Body of pancreas (tissue), 4 donors: ENCODE measurements at regions not wholly inside any gene's neighbourhood (a gene's known extent, or its start where the extent isn't known, plus 50 kb on each side); places are given as distances from the start of the nearest gene placed in this dataset.

Experiments used
- ATAC-seq: fragments of 150-250 bp; one replicate; pipeline ENCODE4 v1.9.1; 2016
- DNase-seq, 4 donors: peaks; one replicate each; pipeline ENCODE4 v3.0.0-alpha.2; 2019
- H3K27ac ChIP-seq, 4 donors: fragments of 200-600 bp; sonication (generic); 1 replicate in 3 of 4; 2 replicates in 1 of 4; pipeline versions ENCODE4 v1.5.1 to v1.6.1; 2016 to 2019; ENCODE audit warnings: mild to moderate bottlenecking in 1 of 4, mixed read lengths in 1 of 4, moderate library complexity in 1 of 4
- H3K27me3 ChIP-seq, 2 donors: fragments of 200-600 bp; sonication (generic); one replicate each; pipeline ENCODE4 v1.6.0; 2016; ENCODE audit warnings: mild to moderate bottlenecking in 1 of 2
- H3K36me3 ChIP-seq, 2 donors: fragments of 200-600 bp; sonication (generic); replicated peaks in 1 of 2; 2 replicates each; pipeline ENCODE4 v1.5.1; 2016; ENCODE audit warnings: low read depth in 2 of 2; ENCODE audit not compliant: insufficient read depth in 1 of 2
- H3K4me1 ChIP-seq: fragments of 200-600 bp; sonication (generic); one replicate; pipeline ENCODE4 v1.6.0; 2016
- H3K4me3 ChIP-seq, 2 donors: fragments of 200-600 bp; sonication (generic); 1 replicate in 1 of 2; 2 replicates in 1 of 2; pipeline ENCODE4 v1.5.1; 2016 to 2019
- H3K9me3 ChIP-seq, 3 donors: fragments of 200-600 bp; sonication (generic); 1 replicate in 2 of 3; 2 replicates in 1 of 3; pipeline ENCODE4 v1.5.1; 2016
- POLR2A ChIP-seq, 3 donors: fragments of 450-650 bp; IDR thresholded peaks; one replicate each; pipeline ENCODE4 v1.6.1; 2016; ENCODE audit warnings: antibody characterized with exemption in 3 of 3, mild to moderate bottlenecking in 2 of 3
- WGBS, 2 donors: methylation state at CpG; one replicate each; pipeline ENCODE4 v1.1.5; 2017; 5-methylcytosine and 5-hydroxymethylcytosine counted together
- intact Hi-C: fragments of 100-400 bp; cut with DNase I; formaldehyde crosslinking; loops from one replicate; pipeline ENCODE4 v1.15.1; 2023
- TF ChIP-seq, protein P1 (sequence below), 7 experiments: fragments of 450-650 bp in 4 of 7; fragments of 200-600 bp in 3 of 7; sonication (generic) in 3 of 7; IDR thresholded peaks; one replicate each; pipeline ENCODE4 v1.5.1; 2016 to 2019; ENCODE audit warnings: antibody characterized with exemption in 7 of 7

- intact Hi-C loops = no loop called here
- Histone ChIP-seq H3K27me3 (no peaks in the 10 kb centered on the region), H3K4me1 (no peaks in the 10 kb centered on the region), H3K4me3 (no peak overlapping the region), H3K36me3 (no peaks in the 10 kb centered on the region), H3K27ac (no peak overlapping the region), H3K9me3 (no peaks in the 10 kb centered on the region)
- ATAC-seq (no peak), DNase-seq (no peak)
- 57 to 62% methylated on average over 6 of the region's 6 CpGs for WGBS, 2 donors
- TF ChIP-seq, protein P1, sequence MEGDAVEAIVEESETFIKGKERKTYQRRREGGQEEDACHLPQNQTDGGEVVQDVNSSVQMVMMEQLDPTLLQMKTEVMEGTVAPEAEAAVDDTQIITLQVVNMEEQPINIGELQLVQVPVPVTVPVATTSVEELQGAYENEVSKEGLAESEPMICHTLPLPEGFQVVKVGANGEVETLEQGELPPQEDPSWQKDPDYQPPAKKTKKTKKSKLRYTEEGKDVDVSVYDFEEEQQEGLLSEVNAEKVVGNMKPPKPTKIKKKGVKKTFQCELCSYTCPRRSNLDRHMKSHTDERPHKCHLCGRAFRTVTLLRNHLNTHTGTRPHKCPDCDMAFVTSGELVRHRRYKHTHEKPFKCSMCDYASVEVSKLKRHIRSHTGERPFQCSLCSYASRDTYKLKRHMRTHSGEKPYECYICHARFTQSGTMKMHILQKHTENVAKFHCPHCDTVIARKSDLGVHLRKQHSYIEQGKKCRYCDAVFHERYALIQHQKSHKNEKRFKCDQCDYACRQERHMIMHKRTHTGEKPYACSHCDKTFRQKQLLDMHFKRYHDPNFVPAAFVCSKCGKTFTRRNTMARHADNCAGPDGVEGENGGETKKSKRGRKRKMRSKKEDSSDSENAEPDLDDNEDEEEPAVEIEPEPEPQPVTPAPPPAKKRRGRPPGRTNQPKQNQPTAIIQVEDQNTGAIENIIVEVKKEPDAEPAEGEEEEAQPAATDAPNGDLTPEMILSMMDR (IDR thresholded peaks at IDR 0.05) = no peak
- TF ChIP-seq POLR2A (IDR thresholded peaks at IDR 0.05) = no peak
These were observed 651.8 kb downstream of the QKI start for GRCh38 chr6:164066335-164066734.

DNA sequence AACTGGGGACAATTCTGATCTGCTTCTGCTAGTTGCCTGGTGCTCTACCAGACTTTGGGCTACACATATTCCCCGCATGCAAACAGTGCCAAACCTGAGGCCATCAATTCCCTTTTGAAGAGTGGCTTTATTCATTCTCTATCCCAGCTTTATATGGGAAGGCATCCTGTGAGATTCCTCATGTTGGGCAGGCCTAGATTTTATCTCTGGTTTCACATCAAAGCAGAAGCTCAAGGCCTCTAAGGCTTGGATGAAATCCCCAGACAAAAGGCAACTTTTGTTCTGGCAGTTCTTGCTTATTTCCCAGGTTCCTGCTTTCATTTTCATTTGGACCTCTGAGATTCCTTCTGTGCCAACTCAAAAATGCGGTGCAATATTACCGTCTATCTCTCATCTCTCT, 648.8 kb downstream of the QKI start:
- ATAC-seq = no peak
- intact Hi-C loops = no loop called here
- no peaks in the 10 kb centered on the region for H3K9me3 ChIP-seq
- DNase-seq = no peak
- no peaks in the 10 kb centered on the region for H3K27me3 ChIP-seq
- TF ChIP-seq, protein P1 (IDR thresholded peaks at IDR 0.05) = no peak
- no peak for TF ChIP-seq POLR2A (IDR thresholded peaks at IDR 0.05)
- no peaks in the 10 kb centered on the region for H3K36me3 ChIP-seq
- H3K27ac ChIP-seq = no peak overlapping the region
- no peak overlapping the region for H3K4me3 ChIP-seq
- H3K4me1 ChIP-seq = no peaks in the 10 kb centered on the region
- 75 to 81% methylated on average over 3 of the region's 3 CpGs for WGBS, 2 donors

- TF ChIP-seq, protein P1 (IDR thresholded peaks at IDR 0.05) = no peak
- no peak for TF ChIP-seq POLR2A (IDR thresholded peaks at IDR 0.05)
- 71 to 78% methylated on average over 5 of the region's 5 CpGs for WGBS, 2 donors
- Histone ChIP-seq H3K27me3 (no peaks in the 10 kb centered on the region), H3K36me3 (no peaks in the 10 kb centered on the region), H3K27ac (no peak overlapping the region), H3K4me3 (no peak overlapping the region), H3K4me1 (no peaks in the 10 kb centered on the region), H3K9me3 (no peaks in the 10 kb centered on the region)
- ATAC-seq = no peak
- intact Hi-C loops = no loop called here
- DNase-seq = no peak
These were observed 648.4 kb downstream of the QKI start for GRCh38 chr6:164062872-164063271.

DNA sequence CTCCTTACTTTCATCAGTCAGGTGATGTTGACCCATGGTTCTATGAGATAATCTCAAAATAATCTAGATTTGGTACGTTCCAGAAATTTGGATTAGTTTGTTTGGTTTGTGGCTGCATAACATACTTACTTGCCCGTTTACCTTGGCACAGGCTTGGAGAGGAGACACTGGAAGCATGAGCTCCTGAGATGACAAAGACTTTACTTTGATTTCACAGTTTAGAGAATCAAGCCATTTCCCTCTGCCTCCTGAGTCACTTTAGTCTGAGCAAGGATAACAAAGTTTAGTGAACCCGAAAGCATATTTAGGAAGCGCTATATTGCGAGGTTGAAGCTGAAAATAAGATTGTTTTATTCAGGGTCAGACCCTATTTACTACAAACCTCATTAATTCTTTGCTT, 643.4 kb downstream of the QKI start:
- ATAC-seq (no peak), DNase-seq (no peak)
- TF ChIP-seq POLR2A (IDR thresholded peaks at IDR 0.05) = no peak
- TF ChIP-seq, protein P1 (IDR thresholded peaks at IDR 0.05) = no peak
- Histone ChIP-seq H3K4me1 (no peaks in the 10 kb centered on the region), H3K27ac (no peak overlapping the region), H3K4me3 (no peak overlapping the region), H3K9me3 (no peaks in the 10 kb centered on the region), H3K36me3 (no peaks in the 10 kb centered on the region), H3K27me3 (no peaks in the 10 kb centered on the region)
- 60 to 63% methylated on average over 5 of the region's 5 CpGs for WGBS, 2 donors
- intact Hi-C loops = no loop called here

DNA sequence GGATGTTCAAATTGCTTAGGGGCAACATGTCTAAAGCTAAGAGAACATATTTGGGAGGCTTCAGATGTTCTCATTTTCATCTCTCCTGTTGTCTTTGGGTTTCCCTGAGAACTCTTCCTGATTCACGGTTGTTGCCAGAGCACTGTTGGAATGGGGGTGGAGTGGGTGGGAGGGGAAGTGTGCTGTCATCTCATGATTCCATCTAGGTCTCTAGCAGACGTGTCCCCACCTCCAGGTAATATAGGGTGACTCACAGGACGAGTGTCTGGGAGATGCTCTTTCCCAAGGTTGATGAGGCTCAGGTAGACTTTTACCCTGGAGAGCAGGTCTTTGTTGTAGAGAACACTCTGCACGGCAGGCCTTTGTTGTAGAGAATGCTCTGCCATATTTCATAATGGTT, 636.9 kb downstream of the QKI start:
- Histone ChIP-seq H3K27ac (no peak overlapping the region), H3K4me3 (no peak overlapping the region), H3K36me3 (no peaks in the 10 kb centered on the region), H3K27me3 (no peaks in the 10 kb centered on the region), H3K4me1 (no peaks in the 10 kb centered on the region), H3K9me3 (no peaks in the 10 kb centered on the region)
- ATAC-seq (no peak), DNase-seq (no peak)
- intact Hi-C loops = no loop called here
- 51 to 66% methylated on average over 4 of the region's 4 CpGs for WGBS, 2 donors
- no peak for TF ChIP-seq POLR2A (IDR thresholded peaks at IDR 0.05)
- TF ChIP-seq, protein P1 (IDR thresholded peaks at IDR 0.05) = no peak
